Transverse colon (tissue), 4 donors: ENCODE measurements at regions not wholly inside any gene's neighbourhood (a gene's known extent, or its start where the extent isn't known, plus 50 kb on each side); places are given as distances from the start of the nearest gene placed in this dataset.

Experiments used
- DNase-seq: peaks from one replicate; pipeline ENCODE4 v3.0.0-alpha.2; 2019
- H3K27ac ChIP-seq, 4 donors: fragments of 200-600 bp; sonication (generic); 2 replicates each; pipeline ENCODE4 v1.5.1; 2016 to 2018; ENCODE audit warnings: inconsistent platforms in 4 of 4
- H3K27me3 ChIP-seq: fragments of 200-600 bp; sonication (generic); 2 replicates; pipeline ENCODE4 v1.5.1; 2017; ENCODE audit warnings: inconsistent platforms
- H3K36me3 ChIP-seq, 4 donors: fragments of 200-600 bp; sonication (generic); 2 replicates each; pipeline ENCODE4 v1.5.1; 2017 to 2019; ENCODE audit warnings: inconsistent platforms in 4 of 4
- H3K4me1 ChIP-seq, 4 donors: fragments of 200-600 bp; sonication (generic); 2 replicates each; pipeline ENCODE4 v1.5.1; 2017 to 2020; ENCODE audit warnings: inconsistent platforms in 4 of 4
- H3K4me3 ChIP-seq, 4 donors: fragments of 200-600 bp; sonication (generic); 1 replicate in 1 of 4; 2 replicates in 3 of 4; pipeline versions ENCODE4 v1.5.1 to v1.6.1; 2017 to 2019; ENCODE audit warnings: inconsistent platforms in 4 of 4
- H3K9me3 ChIP-seq, 2 donors: fragments of 200-600 bp; sonication (generic); 2 replicates each; pipeline ENCODE4 v1.5.1; 2017 to 2019; ENCODE audit warnings: inconsistent platforms in 2 of 2
- CTCF ChIP-seq, 5 experiments: fragments of 200-600 bp in 3 of 5; fragments of 450-650 bp in 2 of 5; sonication (generic) in 3 of 5; IDR thresholded peaks; 1 replicate in 2 of 5; 2 replicates in 3 of 5; pipeline ENCODE4 v1.5.1; 2016 to 2017; ENCODE audit warnings: antibody characterized with exemption in 5 of 5, inconsistent platforms in 3 of 5, mild to moderate bottlenecking in 2 of 5, moderate library complexity in 1 of 5
- EP300 ChIP-seq: sonication (generic); formaldehyde crosslinking; IDR thresholded peaks from one replicate; pipeline ENCODE4 v1.6.1; 2017; ENCODE audit warnings: antibody characterized with exemption, low read depth
- POLR2A ChIP-seq: fragments of 450-650 bp; IDR thresholded peaks from one replicate; pipeline ENCODE4 v1.6.1; 2016; ENCODE audit warnings: antibody characterized with exemption, mild to moderate bottlenecking, moderate library complexity
- POLR2AphosphoS5 ChIP-seq, 3 donors: sonication (generic); formaldehyde crosslinking; IDR thresholded peaks; one replicate each; pipeline ENCODE4 v1.6.1; 2016; ENCODE audit warnings: antibody characterized with exemption in 3 of 3
- WGBS, 2 donors: methylation state at CpG; one replicate each; pipeline ENCODE4 v1.1.5; 2018; ENCODE audit warnings: low coverage in 1 of 2; 5-methylcytosine and 5-hydroxymethylcytosine counted together
- in situ Hi-C, 4 donors: fragments of 200-750 bp; cut with MboI; loops; one replicate each; pipeline versions ENCODE4 v1.15.0 to v1.15.1; 2017; ENCODE audit warnings: low sequenced_read_pairs in 3 of 4, low pct_ligation_motif_present in 1 of 4, low pct_unique_long_range_greater_than_20kb in 1 of 4
- intact Hi-C: fragments of 100-400 bp; cut with DNase I; formaldehyde crosslinking; loops from one replicate; pipeline ENCODE4 v1.15.1; 2023; ENCODE audit warnings: low total_unique reads

GRCh38 chr10:10101106-10101505 lies 916.6 kb upstream of the CELF2 start:
- Histone ChIP-seq H3K27ac (no peak overlapping the region), H3K4me3 (no peak overlapping the region), H3K27me3 (no peaks in the 10 kb centered on the region), H3K36me3 (no peaks in the 10 kb centered on the region), H3K4me1 (no peaks in the 10 kb centered on the region), H3K9me3 (no peaks in the 10 kb centered on the region)
- in situ Hi-C loops, result no loop called here
- no peak for DNase-seq
- WGBS, 2 donors, result 75 to 88% methylated on average over 2 to 5 of the region's 5 CpGs
- TF ChIP-seq EP300 (no peak), CTCF (IDR thresholded peaks at IDR 0.05) (no peak), POLR2AphosphoS5 (IDR thresholded peaks at IDR 0.05) (no peak), POLR2A (no peak)
- intact Hi-C loops, result no loop called here

DNA sequence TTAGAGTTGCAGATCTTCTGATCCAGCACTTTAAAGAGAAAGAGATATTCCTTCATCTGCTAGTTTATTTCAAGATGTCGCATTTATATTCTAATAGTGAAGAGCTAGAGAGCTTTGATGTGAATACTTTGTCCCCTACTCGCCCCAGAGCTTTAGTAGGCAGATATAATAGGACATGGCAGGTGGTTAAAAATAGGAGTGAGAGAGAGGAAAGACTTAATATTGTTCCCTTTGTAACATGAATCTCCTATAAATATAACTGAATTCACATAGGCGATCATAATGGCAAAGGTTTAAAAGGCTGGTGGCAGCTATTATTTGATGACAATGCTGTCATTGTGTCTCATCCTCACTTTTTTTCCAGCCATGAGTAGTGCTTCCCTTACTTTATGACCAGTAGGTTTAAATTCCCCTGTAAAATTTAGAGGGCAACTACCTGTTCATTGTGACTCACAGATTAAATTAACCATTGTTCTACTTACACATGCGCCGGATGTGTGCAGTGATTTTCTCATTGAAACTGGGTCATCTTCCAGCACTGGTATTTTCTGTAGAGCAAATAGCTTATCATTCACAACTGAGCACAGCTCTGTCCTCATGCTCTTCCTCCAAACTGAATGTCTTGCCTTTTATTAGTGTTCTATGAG lies 906.7 kb upstream of the CELF2 start:
- no peaks in the 10 kb centered on the region for H3K27me3 ChIP-seq
- H3K9me3 ChIP-seq, result no peaks in the 10 kb centered on the region
- WGBS, 2 donors, result 69 to 76% methylated on average over 5 of the region's 5 CpGs
- no peaks in the 10 kb centered on the region for H3K36me3 ChIP-seq
- in situ Hi-C loops (no loop called here), intact Hi-C loops (no loop called here)
- H3K4me1 ChIP-seq, result no peaks in the 10 kb centered on the region
- H3K4me3 ChIP-seq, result no peak overlapping the region
- no peak overlapping the region for H3K27ac ChIP-seq
- TF ChIP-seq POLR2A (no peak), EP300 (no peak), CTCF (IDR thresholded peaks at IDR 0.05) (no peak), POLR2AphosphoS5 (IDR thresholded peaks at IDR 0.05) (no peak)
- DNase-seq, result no peak

DNA sequence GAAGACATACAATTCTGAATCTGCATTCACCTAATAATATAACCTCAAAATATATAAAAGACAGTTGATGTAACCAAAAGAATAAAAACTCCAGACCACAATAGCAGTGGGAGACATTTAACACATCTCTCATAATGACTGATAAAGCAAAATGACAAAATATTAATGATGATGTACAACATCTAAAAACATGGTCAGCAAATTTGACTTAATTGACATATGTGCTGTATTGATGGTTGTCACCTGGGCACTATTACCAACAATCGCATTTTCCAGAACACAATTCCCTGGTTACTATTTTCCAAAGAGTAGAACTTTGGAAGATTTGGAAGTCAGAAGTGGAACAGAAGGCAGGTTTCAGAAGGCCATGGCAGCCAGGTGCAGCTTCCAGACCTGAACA lies 899.5 kb upstream of the CELF2 start:
- H3K4me3 ChIP-seq, result no peak overlapping the region
- H3K36me3 ChIP-seq, result no peaks in the 10 kb centered on the region
- no peaks in the 10 kb centered on the region for H3K9me3 ChIP-seq
- H3K27me3 ChIP-seq, result no peaks in the 10 kb centered on the region
- WGBS, 2 donors, result 91 to 96% methylated on average over 1 of the region's 1 CpG
- H3K4me1 ChIP-seq, result no peaks in the 10 kb centered on the region
- no peak for TF ChIP-seq POLR2AphosphoS5 (IDR thresholded peaks at IDR 0.05)
- no peak for TF ChIP-seq POLR2A
- no peak for TF ChIP-seq EP300
- intact Hi-C loops, result no loop called here
- H3K27ac ChIP-seq, result no peak overlapping the region
- in situ Hi-C loops, result no loop called here
- no peak for DNase-seq

DNA sequence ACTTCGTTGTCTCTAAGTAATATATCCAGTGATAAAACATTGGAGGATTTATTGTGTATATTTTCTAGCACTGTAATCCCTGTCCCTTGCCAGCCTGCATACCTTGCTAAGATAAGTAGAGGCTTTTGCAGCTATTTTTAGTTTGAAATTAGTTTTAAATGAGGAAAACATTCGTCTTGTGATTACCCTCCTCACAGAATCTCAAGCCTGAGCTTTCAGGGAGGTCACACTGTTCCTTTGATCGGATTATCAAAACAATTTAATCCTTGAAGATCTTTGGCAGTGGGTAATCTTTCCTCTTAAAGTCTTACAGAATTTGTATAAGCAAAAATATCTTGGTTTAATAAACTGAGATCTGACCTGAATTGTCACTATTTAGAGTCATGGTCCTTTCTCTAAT lies 897.0 kb upstream of the CELF2 start:
- Histone ChIP-seq H3K4me1 (no peaks in the 10 kb centered on the region), H3K27ac (no peak overlapping the region), H3K4me3 (no peak overlapping the region), H3K36me3 (no peaks in the 10 kb centered on the region), H3K27me3 (no peaks in the 10 kb centered on the region), H3K9me3 (no peaks in the 10 kb centered on the region)
- WGBS, 2 donors, result 45 to 57% methylated on average over 3 of the region's 3 CpGs
- intact Hi-C loops (no loop called here), in situ Hi-C loops (no loop called here)
- DNase-seq, result no peak
- TF ChIP-seq POLR2A (no peak), EP300 (no peak), POLR2AphosphoS5 (IDR thresholded peaks at IDR 0.05) (no peak), CTCF (IDR thresholded peaks at IDR 0.05) (no peak)

DNA sequence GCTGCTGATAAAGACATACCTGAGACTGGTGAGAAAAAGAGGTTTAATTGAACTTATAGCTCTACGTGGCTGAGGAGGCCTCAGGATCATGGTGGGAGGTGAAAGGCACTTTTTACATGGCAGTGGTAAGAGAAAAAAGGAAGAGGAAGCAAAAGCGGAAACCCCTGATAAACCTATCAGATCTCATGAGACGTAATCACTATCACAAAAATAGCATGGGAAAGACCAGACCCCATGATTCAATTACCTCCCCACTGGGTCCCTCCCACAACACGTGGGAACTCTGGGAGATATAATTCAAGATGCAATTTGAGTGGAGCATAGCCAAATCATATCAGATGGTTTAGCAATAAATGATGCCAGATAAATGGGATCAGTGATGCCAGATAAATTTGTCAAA lies 892.0 kb upstream of the CELF2 start:
- Histone ChIP-seq H3K36me3 (no peaks in the 10 kb centered on the region), H3K4me3 (no peak overlapping the region), H3K9me3 (no peaks in the 10 kb centered on the region), H3K4me1 (no peaks in the 10 kb centered on the region), H3K27ac (no peak overlapping the region), H3K27me3 (no peaks in the 10 kb centered on the region)
- 60 to 63% methylated on average over 2 to 4 of the region's 4 CpGs for WGBS, 2 donors
- DNase-seq, result no peak
- in situ Hi-C loops (no loop called here), intact Hi-C loops (no loop called here)
- TF ChIP-seq POLR2AphosphoS5 (IDR thresholded peaks at IDR 0.05) (no peak), CTCF (IDR thresholded peaks at IDR 0.05) (no peak), POLR2A (no peak), EP300 (no peak)
